Endothelial cell of umbilical vein (primary cell): ENCODE measurements at regions not wholly inside any gene's neighbourhood (a gene's known extent, or its start where the extent isn't known, plus 50 kb on each side); places are given as distances from the start of the nearest gene placed in this dataset.
"Not testable (repeated sequence)": the region's sequence is repeated elsewhere in the genome, so short reads cannot be mapped to it uniquely, and the experiment has no call there.

Experiments
- BruUV-seq: library from RNA; stranded (reverse); fragments of 400-500 nt; replicated peaks from 2 replicates; lab custom pipeline; 2021; lab: Mats Ljungman, UMichigan
- CTCF ChIA-PET: fragments of 300-600, 350-600 bp; sonication (Branson Sonifier 250); formaldehyde crosslinking; loops from one replicate; lab custom pipeline; 2021; ENCODE audit warnings: antibody characterized with exemption, inconsistent platforms; lab: Charles Lee
- POLR2A ChIA-PET: fragments of 300-600, 350-600 bp; sonication (Branson Sonifier 250); formaldehyde crosslinking; loops from one replicate; lab custom pipeline; 2021; ENCODE audit warnings: antibody characterized with exemption, inconsistent platforms; lab: Charles Lee
- DNase-seq: peaks from one replicate; pipeline ENCODE4 v3.0.0-alpha.2; 2011; ENCODE audit warnings: low read depth, low spot score
- FAIRE-seq: peaks from 2 replicates; lab custom pipeline; 2011; peaks lifted over from hg19 to GRCh38; lab: Jason Lieb, UNC
- H2AFZ ChIP-seq: 2 replicates; pipeline ENCODE4 v1.6.0; 2012; ENCODE audit warnings: low read depth, low read length, control low read depth, inconsistent platforms
- H3K27ac ChIP-seq: 2 replicates; pipeline ENCODE4 v1.5.1; 2011; ENCODE audit warnings: low read depth, mild to moderate bottlenecking, control low read depth, low read length, moderate library complexity; ENCODE audit not compliant: insufficient read depth
- H3K27me3 ChIP-seq, 2 experiments: 2 replicates each; pipeline versions ENCODE4 v1.6.0 to v1.6.1; 2011; ENCODE audit warnings: low read length in 2 of 2, mixed read lengths in 1 of 2; ENCODE audit not compliant: control insufficient read depth in 2 of 2, insufficient read depth in 2 of 2
- H3K36me3 ChIP-seq, 2 experiments: 2 replicates in 1 of 2; 3 replicates in 1 of 2; pipeline ENCODE4 v1.5.1; 2011; ENCODE audit warnings: low read length in 2 of 2, mild to moderate bottlenecking in 1 of 2, moderate library complexity in 1 of 2; ENCODE audit not compliant: control insufficient read depth in 2 of 2, insufficient read depth in 2 of 2; ENCODE audit errors: extremely low read depth in 1 of 2
- H3K4me1 ChIP-seq: 3 replicates; pipeline ENCODE4 v1.5.1; 2011; ENCODE audit warnings: mild to moderate bottlenecking, low read length; ENCODE audit not compliant: control insufficient read depth, insufficient read depth; ENCODE audit errors: extremely low read depth
- H3K4me2 ChIP-seq: 2 replicates; pipeline ENCODE4 v1.6.1; 2011; ENCODE audit warnings: low read length, control low read depth, mixed read lengths; ENCODE audit not compliant: insufficient read depth
- H3K4me3 ChIP-seq, 3 experiments: fragments of 200-600 bp in 1 of 3; sonication (generic), shearing (Covaris generic) in 1 of 3; replicated peaks in 1 of 3; 2 replicates each; pipeline ENCODE4 v1.5.1; 2011 to 2016; ENCODE audit warnings: control low read depth in 3 of 3, low read length in 3 of 3, mild to moderate bottlenecking in 2 of 3, inconsistent platforms in 1 of 3, low read depth in 1 of 3, moderate library complexity in 1 of 3; ENCODE audit not compliant: insufficient read depth in 1 of 3
- H3K79me2 ChIP-seq: 2 replicates; pipeline ENCODE4 v1.6.0; 2012; ENCODE audit warnings: low read length, inconsistent platforms; ENCODE audit not compliant: control insufficient read depth, insufficient read depth
- H3K9ac ChIP-seq: replicated peaks from 2 replicates; pipeline ENCODE3; 2011; ENCODE audit warnings: low read length, control low read depth; ENCODE audit not compliant: insufficient read depth; ENCODE audit errors: extremely low read depth
- H3K9me1 ChIP-seq: replicated peaks from 3 replicates; pipeline ENCODE4 v1.6.0; 2011; ENCODE audit warnings: mild to moderate bottlenecking, low read length; ENCODE audit not compliant: control insufficient read depth, insufficient read depth; ENCODE audit errors: extremely low read depth
- H3K9me3 ChIP-seq: replicated peaks from 2 replicates; pipeline ENCODE4 v1.5.1; 2012; ENCODE audit warnings: low read length, inconsistent platforms; ENCODE audit not compliant: control insufficient read depth, insufficient read depth
- H4K20me1 ChIP-seq: replicated peaks from 2 replicates; pipeline ENCODE3; 2011; ENCODE audit warnings: mild to moderate bottlenecking, low read length; ENCODE audit not compliant: control insufficient read depth, insufficient read depth; ENCODE audit errors: extremely low read depth
- CTCF ChIP-seq, 2 donors: IDR thresholded peaks; 1 replicate in 1 of 2; 2 replicates in 1 of 2; pipeline ENCODE4 v1.5.1; 2011; ENCODE audit warnings: low read length in 2 of 2, mild to moderate bottlenecking in 2 of 2, moderate library complexity in 2 of 2, control low read depth in 1 of 2, inconsistent platforms in 1 of 2, low read depth in 1 of 2; ENCODE audit not compliant: insufficient read depth in 1 of 2; ENCODE audit errors: extremely low read depth in 1 of 2
- EZH2 ChIP-seq: IDR thresholded peaks from 2 replicates; pipeline ENCODE4 v1.6.1; 2012; ENCODE audit warnings: borderline replicate concordance, low read depth, mild to moderate bottlenecking, moderate library complexity, low read length, inconsistent platforms; ENCODE audit not compliant: severe bottlenecking
- FOS ChIP-seq: IDR thresholded peaks from 2 replicates; pipeline ENCODE4 v1.6.1; 2011; ENCODE audit warnings: mild to moderate bottlenecking, low read length, moderate library complexity, borderline replicate concordance; ENCODE audit not compliant: insufficient read depth
- GATA2 ChIP-seq: IDR thresholded peaks from 2 replicates; pipeline ENCODE4 v1.7.0; 2011; ENCODE audit warnings: low read depth, mild to moderate bottlenecking, moderate library complexity, mixed read lengths, low read length; ENCODE audit not compliant: insufficient read length, insufficient read depth
- JUN ChIP-seq: IDR thresholded peaks from 2 replicates; pipeline ENCODE4 v1.6.1; 2011; ENCODE audit warnings: borderline replicate concordance, low read depth; ENCODE audit not compliant: insufficient read length, insufficient read depth
- MYC ChIP-seq: IDR thresholded peaks from one replicate; pipeline ENCODE4 v1.6.1; 2011; ENCODE audit warnings: mild to moderate bottlenecking, low read depth, low read length
- POLR2A ChIP-seq: IDR thresholded peaks from 2 replicates; pipeline ENCODE4 v1.6.1; 2012; ENCODE audit warnings: low read depth, mild to moderate bottlenecking, control low read depth, low read length
- POLR2AphosphoS5 ChIP-seq: IDR thresholded peaks from 2 replicates; pipeline ENCODE4 v1.6.1; 2012; ENCODE audit warnings: low read depth, mild to moderate bottlenecking, control low read depth, low read length, moderate library complexity; ENCODE audit not compliant: insufficient read depth
- dilution Hi-C: fragments of 300-500 bp; cut with MboI; formaldehyde crosslinking; loops from one replicate; pipeline ENCODE4 v1.15.0; 2019; ENCODE audit warnings: low sequenced_read_pairs; ENCODE audit not compliant: extremely low pct_ligation_motif_present
- intact Hi-C: fragments of 100-400 bp; cut with micrococcal nuclease; formaldehyde crosslinking; loops from one replicate; pipeline ENCODE4 v1.10.0; 2022
- TF ChIP-seq, protein P1 (sequence below): IDR thresholded peaks from 2 replicates; pipeline ENCODE4 v1.6.1; 2011; ENCODE audit not compliant: insufficient read depth, insufficient read length

- CTCF ChIA-PET: no interaction called here
- dilution Hi-C loops: no loop called here
Observed at GRCh38 chr11:44475114-44475686, 90.3 kb upstream of the CD82 start.

DNA sequence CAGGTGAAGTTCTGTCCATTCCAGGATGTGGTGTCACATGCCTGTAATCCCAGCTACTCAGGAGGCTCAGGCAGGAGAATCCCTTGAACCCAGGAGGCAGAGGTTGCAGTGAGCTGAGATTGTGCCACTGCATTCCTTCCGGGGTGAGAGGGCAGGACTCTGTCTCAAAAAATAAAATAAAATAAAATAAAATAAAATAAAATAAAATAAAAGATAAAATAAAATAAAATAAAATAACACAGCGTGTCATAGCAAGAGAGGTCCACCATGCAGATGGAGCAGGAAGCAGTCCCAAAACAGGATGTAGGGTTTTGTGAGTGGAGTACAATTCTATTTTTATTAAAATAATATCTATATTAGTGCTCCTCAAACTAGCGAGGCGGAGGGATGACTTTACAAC, 83.1 kb upstream of the CD82 start:
- H3K9me1 ChIP-seq, H4K20me1 ChIP-seq, DNase-seq, H3K27ac ChIP-seq, H3K4me3 ChIP-seq, POLR2A ChIA-PET, CTCF ChIA-PET, H3K9me3 ChIP-seq, H3K36me3 ChIP-seq, H3K4me2 ChIP-seq, H3K79me2 ChIP-seq, intact Hi-C loops, H3K4me1 ChIP-seq, BruUV-seq, H3K9ac ChIP-seq, FAIRE-seq, H2AFZ ChIP-seq, dilution Hi-C loops, H3K27me3 ChIP-seq: not testable (repeated sequence)

More at GRCh38 chr11:44475114-44475686, 90.3 kb upstream of the CD82 start:
- Histone ChIP-seq H3K9me3 (no peaks in the 10 kb centered on the region), H2AFZ (no peak overlapping the region), H3K4me3 (no peak overlapping the region), H3K36me3 (no peaks in the 10 kb centered on the region), H3K9ac (no peak overlapping the region), H3K27ac (no peak overlapping the region), H3K4me2 (no peak overlapping the region), H3K4me1 (no peaks in the 10 kb centered on the region), H3K27me3 (peaks cover 4 to 16% of the 10 kb centered on the region in 2 experiments), H3K79me2 (no peaks in the 10 kb centered on the region), H3K9me1 (no peaks in the 10 kb centered on the region), H4K20me1 (no peaks in the 10 kb centered on the region)
- FAIRE-seq (no peak), DNase-seq (no peak)
- POLR2A ChIA-PET: no interaction called here
- TF ChIP-seq MYC: no peak
- TF ChIP-seq CTCF (IDR thresholded peaks at IDR 0.05; ENCODE audit: extremely low read depth in 1 of 2, insufficient read depth in 1 of 2, low read depth in 1 of 2, low read length in 2 of 2): no peak
- TF ChIP-seq EZH2: no peak
- TF ChIP-seq FOS: no peak
- TF ChIP-seq POLR2AphosphoS5: no peak
- no peak for TF ChIP-seq GATA2
- TF ChIP-seq, protein P1, sequence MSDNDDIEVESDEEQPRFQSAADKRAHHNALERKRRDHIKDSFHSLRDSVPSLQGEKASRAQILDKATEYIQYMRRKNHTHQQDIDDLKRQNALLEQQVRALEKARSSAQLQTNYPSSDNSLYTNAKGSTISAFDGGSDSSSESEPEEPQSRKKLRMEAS: no peak
- no peak for TF ChIP-seq POLR2A
- TF ChIP-seq JUN: no peak
- intact Hi-C loops: no loop called here
- BruUV-seq: no TSS peak
